GM18909 (cell line): ENCODE measurements at regions not wholly inside any gene's neighbourhood (a gene's known extent, or its start where the extent isn't known, plus 50 kb on each side); places are given as distances from the start of the nearest gene placed in this dataset.

Source experiments
- ATAC-seq: cut with Tn5 transposase; IDR thresholded peaks from one replicate; pipeline ENCODE4 v1.9.1; 2021; ENCODE audit warnings: mild to moderate bottlenecking; ENCODE audit not compliant: unreplicated experiment, poor library complexity

- no peak for ATAC-seq
Observed at GRCh38 chr11:26837154-26837553, 115.3 kb upstream of the SLC5A12 start.

GRCh38 chr11:26839911-26840698, 118.2 kb upstream of the SLC5A12 start:
- ATAC-seq = no peak

- ATAC-seq = no peak
Observed at GRCh38 chr11:26841818-26842473, 120.1 kb upstream of the SLC5A12 start.

GRCh38 chr11:26842478-26843282, 120.8 kb upstream of the SLC5A12 start:
- ATAC-seq = no peak

- ATAC-seq = no peak
Observed at GRCh38 chr11:26843539-26843938, 121.7 kb upstream of the SLC5A12 start.

GRCh38 chr11:26844963-26845362, 123.1 kb upstream of the SLC5A12 start:
- no peak for ATAC-seq

GRCh38 chr11:26846227-26846626, 124.4 kb upstream of the SLC5A12 start:
- no peak for ATAC-seq

- no peak for ATAC-seq
Observed at GRCh38 chr11:26847459-26847858, 125.6 kb upstream of the SLC5A12 start.

GRCh38 chr11:26847977-26848376, 126.1 kb upstream of the SLC5A12 start:
- no peak for ATAC-seq

GRCh38 chr11:26849036-26849435, 127.2 kb upstream of the SLC5A12 start:
- ATAC-seq = no peak

- no peak for ATAC-seq
Observed at GRCh38 chr11:26851291-26851690, 129.4 kb upstream of the SLC5A12 start.

GRCh38 chr11:26851696-26852095, 129.8 kb upstream of the SLC5A12 start:
- ATAC-seq = no peak

- ATAC-seq = no peak
Observed at GRCh38 chr11:26858098-26858497, 135.8 kb upstream of the FIBIN start.

GRCh38 chr11:26859416-26859815, 134.5 kb upstream of the FIBIN start:
- ATAC-seq = no peak

GRCh38 chr11:26860091-26860780, 133.7 kb upstream of the FIBIN start:
- ATAC-seq = no peak

GRCh38 chr11:26860895-26861294, 133.0 kb upstream of the FIBIN start:
- ATAC-seq = no peak

GRCh38 chr11:26862801-26863200, 131.1 kb upstream of the FIBIN start:
- no peak for ATAC-seq

- ATAC-seq = no peak
Observed at GRCh38 chr11:26865703-26866102, 128.2 kb upstream of the FIBIN start.

- no peak for ATAC-seq
Observed at GRCh38 chr11:26867286-26867685, 126.6 kb upstream of the FIBIN start.

GRCh38 chr11:26878959-26879581, 114.8 kb upstream of the FIBIN start:
- no peak for ATAC-seq
